Epidermal melanocyte (primary cell): ENCODE measurements at regions not wholly inside any gene's neighbourhood (a gene's known extent, or its start where the extent isn't known, plus 50 kb on each side); places are given as distances from the start of the nearest gene placed in this dataset.
"Not testable (repeated sequence)": the region's sequence is repeated elsewhere in the genome, so short reads cannot be mapped to it uniquely, and the experiment has no call there.

Experiments
- DNase-seq: peaks from one replicate; pipeline ENCODE4 v3.0.0; 2011; ENCODE audit warnings: low spot score; ENCODE audit not compliant: insufficient read length

DNA sequence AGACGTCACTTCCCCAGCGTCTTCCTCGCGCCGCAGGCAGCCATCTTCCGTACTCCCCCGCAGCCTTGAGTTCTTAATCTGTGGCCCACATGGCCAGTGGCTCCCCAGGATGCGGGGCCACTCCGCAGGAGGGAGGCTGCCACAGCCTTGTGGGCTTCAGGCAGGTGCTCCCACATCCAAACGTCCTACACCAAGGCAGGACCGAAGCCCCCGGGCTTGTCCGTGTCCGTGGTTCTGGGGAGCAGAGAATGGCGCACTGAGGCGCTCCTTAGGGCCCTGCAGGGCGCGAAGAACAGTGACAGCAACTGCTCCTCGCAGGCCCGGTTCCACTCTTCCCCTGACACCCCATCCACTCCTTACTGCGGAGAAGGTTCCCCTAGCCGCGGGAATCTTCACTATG is 755.8 kb downstream of the PRIM2 start:
- no peak for DNase-seq

- DNase-seq = not testable (repeated sequence)
These were observed 772.6 kb downstream of the PRIM2 start for GRCh38 chr6:58090067-58090466.

DNA sequence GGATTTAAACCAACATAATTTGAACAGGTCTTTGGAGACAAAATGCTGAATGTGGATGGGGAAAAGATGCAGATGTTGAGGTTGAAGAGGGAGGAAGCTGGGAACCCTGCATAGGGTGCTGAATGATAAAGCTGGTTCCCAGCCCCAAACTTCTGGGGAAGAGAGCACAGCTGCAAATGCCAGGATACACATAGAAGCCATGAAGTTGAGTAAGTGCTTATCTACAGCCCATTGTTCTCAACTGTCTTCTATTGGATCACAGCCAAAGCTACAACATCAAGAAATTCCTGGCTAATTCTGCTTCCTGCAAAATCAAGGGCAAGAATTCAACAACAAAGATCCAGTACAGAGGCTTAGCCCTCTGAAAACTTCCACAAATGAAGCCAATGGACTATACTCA is 779.8 kb downstream of the PRIM2 start:
- DNase-seq = not testable (repeated sequence)

DNA sequence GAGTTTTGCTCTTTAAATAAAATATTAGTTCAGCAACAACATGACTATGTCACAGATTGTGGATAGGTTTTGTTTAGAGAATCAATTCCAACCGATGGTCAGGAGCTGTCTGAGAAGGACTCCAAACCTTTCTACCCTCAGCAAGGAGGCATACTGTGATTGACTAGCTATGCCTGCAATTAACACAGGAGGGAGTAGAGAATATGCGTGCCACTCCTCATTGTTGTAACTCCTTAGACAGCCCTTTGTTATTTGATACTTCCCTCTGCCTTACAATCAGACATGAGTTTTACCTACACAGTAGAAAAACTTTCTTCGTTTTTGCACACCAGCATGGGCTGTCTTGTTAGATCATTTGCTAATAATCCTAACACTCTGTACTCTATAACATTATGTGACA is 796.5 kb downstream of the PRIM2 start:
- DNase-seq = no peak

- not testable (repeated sequence) for DNase-seq
These were observed 799.7 kb downstream of the PRIM2 start for GRCh38 chr6:58117162-58117561.

DNA sequence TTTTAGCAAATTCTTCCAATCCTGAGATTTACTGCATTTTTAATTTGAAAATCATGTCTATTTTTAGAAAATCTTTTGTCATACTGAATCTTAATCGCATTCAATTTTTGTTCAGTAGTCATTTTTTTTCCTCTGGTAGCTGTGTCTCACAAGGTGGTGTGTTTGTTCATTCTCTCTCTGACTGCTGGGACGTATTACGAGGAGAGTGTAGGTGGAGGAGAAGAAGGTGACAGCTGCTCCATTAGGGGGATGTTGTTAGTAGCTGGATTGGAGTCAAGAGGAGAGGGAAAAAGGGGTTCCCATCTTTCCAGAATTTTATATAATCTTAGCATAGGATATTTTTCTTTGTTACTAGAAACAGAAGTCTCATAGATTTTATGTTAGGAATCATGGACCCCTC is 804.2 kb downstream of the PRIM2 start:
- not testable (repeated sequence) for DNase-seq

- DNase-seq = not testable (repeated sequence)
These were observed 806.3 kb downstream of the PRIM2 start for GRCh38 chr6:58123770-58124169.

DNA sequence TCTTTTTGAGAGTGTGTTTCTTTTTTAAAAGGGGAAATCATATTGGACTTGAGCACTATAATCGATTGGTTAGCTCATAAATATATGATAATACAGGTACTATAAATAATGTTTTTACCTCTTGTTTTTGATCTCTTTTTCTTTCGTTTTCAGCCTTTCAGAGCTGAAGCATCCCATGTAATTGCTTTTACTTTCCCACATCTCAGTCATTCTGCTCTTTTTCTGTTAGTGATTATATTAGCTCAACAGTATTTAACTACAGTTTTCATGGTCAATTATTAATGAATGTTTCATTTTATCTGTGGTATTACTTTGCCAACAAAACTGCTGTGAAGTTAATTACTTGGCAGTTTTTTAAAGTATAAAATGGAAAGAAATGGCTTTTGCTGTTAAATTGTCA is 811.1 kb downstream of the PRIM2 start:
- not testable (repeated sequence) for DNase-seq

DNA sequence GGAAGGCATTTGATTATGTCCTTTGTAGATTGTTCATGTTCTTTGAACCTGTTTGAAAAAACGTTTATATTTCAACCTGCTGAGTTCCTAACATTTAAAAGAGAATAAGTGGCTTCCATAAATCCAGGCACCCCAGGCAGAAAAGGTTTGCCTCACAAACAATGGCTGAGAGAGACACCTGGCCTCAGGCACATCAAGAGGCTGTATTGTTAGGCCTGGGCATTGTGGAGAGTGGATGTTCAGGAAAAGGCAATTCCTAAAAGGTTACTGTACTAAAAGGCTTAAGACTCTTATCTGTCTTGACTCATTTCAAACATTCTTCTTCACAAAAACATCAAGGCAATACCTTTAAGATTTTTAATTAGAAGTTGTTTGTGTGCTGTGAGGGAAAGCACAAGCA is 811.7 kb downstream of the PRIM2 start:
- DNase-seq = not testable (repeated sequence)

GRCh38 chr6:58139746-58140145 is 822.3 kb downstream of the PRIM2 start:
- DNase-seq = not testable (repeated sequence)

DNA sequence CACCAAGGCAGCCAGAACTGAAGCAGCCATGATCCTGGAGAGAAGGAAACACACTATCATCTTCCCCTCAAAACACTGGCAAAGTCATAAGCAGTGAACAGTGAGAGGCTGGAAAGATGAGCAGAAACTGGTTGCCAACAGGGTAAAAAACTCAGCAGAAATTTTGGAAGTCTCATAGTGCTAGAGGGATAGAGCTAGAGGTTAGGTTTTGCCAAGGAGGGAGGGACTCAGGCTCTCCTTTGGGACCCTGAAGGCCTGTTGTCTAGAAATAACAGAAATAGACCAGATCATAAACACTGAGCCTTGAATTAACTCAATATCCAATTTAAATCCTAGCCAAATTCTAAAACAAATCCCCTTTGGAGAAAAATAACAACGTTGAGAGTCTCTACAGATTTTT is 853.6 kb downstream of the PRIM2 start:
- not testable (repeated sequence) for DNase-seq

GRCh38 chr6:58181557-58182065 is 864.2 kb downstream of the PRIM2 start:
- DNase-seq = not testable (repeated sequence)

DNA sequence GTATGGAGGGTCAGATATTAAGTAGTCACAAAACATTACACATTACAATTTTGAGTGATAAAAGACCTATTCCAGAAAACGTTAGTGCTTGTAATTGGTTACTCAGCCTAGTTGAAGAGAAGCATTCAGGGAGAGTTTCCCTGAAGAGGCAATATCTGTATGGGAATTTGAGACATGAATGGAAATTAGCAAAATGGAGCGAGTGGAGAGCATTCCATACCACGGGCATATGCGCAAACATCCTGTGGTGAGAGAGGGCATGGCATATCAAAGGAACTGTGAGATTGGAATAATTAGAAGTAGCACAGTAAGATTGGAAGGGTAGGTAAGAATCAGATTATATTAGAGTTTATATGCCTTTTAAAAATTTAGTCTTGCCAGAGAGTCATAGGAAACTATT is 867.9 kb downstream of the PRIM2 start:
- DNase-seq = not testable (repeated sequence)

DNA sequence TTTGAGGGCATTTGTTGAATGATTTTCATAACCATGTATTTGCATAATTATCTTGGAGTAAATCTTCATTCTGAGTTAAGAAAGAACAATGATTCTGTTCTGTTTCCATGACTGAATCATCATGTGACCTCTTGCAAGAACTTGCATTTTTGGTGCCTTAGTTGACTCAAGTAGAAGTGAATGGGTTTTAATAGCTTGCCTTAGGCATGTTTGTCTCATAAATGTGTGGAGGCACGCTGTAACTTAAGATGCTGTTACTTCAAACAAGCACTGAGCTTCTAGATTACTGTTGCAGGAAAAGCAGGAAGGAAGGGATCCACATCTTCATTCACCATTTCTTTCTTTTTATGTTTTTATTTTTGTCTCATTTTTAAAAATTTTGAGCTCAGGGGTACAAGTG is 875.8 kb downstream of the PRIM2 start:
- DNase-seq = peak; percentile 16

DNA sequence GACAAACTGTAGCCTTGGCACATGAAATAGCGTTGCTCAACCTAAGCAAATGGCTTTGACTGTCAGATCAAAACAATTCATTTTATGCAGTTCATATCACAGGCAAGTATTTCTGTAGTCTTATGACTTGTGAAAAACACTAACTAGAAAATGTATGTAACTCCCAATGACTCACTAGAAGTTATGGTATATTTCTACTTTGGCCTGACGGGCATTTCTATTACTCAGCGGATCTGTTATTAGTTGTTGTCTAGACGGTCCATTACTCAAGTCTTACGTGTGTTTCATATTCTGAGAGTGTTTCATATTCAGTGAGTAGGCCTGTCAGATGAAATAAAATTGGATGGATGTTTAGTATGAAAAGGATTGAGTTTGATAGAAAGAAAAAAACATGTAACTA is 880.9 kb downstream of the PRIM2 start:
- DNase-seq = no peak

DNA sequence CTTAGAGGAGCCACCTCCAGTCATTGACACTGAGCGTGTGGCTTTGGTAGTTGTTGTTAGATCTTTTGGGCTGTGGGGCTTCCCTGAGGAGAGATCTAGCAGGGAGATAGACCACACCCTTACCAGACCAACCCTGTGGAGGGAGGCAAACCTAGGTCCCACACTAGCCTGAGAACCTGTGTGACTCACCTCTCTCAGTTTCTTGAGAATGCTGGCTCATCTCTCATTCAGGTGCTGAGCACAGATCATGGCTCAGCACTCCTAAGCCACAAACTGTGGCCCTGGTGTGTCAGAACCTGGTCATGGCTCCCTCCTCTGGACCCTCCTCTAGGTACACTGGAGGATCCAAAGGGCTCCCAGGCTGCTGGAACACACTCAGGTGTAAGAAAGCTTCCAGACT is 919.7 kb downstream of the PRIM2 start:
- DNase-seq = not testable (repeated sequence)

- DNase-seq = not testable (repeated sequence)
These were observed 921.0 kb downstream of the PRIM2 start for GRCh38 chr6:58238421-58238820.

DNA sequence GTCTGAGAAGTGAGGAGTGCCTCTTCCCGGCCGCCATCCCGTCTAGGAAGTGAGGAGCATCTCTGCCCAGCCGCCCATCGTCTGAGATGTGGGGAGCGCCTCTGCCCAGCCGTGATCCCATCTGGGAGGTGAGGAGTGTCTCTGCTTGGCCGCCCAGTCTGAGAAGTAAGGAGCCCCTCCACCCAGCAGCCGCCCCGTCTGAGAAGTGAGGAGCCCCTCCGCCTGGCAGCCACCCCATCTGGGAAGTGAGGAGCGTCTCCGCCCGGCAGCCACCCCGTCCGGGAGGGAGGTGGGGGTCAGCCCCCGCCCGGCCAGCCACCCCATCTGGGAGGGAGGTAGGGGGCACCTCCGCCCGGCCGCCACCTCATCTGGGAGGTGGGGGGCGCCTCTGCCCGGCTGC is 940.2 kb downstream of the PRIM2 start:
- DNase-seq = not testable (repeated sequence)

DNA sequence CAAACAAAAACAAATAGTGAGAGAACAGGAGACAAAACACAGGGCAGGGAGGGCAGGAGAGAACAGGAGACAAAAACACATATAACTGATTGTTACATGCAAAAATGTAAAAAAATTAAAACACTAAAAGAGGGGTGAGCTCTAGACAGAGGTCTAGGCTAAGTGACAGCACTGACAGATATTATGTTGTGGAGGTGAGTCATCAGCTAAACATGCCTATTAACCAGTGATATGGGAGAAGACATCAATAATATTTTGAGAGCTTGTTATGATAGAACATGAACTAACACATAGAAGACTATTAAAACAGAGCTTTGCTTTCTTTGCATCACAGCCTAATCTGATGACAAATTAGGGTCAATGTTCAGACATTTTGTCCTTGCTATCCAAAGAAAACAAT is 972.7 kb downstream of the PRIM2 start:
- no peak for DNase-seq

- not testable (repeated sequence) for DNase-seq
These were observed 973.9 kb downstream of the PRIM2 start for GRCh38 chr6:58291319-58291718.

GRCh38 chr6:58307901-58308300 is 990.5 kb downstream of the PRIM2 start:
- DNase-seq = not testable (repeated sequence)

DNA sequence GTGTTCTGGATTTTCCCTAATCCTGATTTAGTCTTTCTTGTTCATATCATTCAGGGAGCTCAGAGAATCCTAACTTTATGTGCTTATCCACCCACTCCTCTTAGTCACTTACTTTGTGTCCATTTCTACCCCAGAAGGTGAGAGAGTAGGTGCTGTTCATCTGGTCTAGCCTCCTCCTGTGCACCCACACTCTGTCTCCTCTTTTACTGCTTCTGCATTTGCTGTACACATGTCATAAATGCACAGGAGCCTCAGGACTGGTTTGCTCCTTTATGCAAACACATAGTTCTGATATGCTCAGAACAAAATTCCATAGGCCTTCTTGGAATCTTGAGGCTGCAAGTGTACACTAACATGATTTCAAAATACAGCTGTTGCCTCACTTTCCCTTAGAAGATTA is 1014.7 kb downstream of the PRIM2 start:
- DNase-seq = not testable (repeated sequence)

DNA sequence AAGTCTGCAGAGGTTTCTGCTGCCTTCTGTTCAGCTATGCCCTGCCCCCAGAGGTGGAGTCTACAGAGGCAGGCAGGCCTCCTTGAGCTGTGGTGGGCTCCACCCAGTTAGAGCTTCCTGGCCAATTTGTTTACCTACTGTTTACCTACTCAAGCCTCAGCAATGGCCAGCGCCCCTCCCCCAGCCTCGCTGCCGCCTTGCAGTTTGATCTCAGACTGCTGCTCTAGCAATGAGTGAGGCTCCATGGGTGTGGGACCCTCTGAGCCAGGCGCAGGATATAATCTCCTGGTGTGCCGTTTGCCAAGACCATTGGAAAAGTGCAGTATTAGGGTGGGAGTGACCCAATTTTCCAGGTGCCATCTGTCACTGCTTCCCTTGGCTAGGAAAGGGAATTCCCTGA is 1024.9 kb downstream of the PRIM2 start:
- not testable (repeated sequence) for DNase-seq

DNA sequence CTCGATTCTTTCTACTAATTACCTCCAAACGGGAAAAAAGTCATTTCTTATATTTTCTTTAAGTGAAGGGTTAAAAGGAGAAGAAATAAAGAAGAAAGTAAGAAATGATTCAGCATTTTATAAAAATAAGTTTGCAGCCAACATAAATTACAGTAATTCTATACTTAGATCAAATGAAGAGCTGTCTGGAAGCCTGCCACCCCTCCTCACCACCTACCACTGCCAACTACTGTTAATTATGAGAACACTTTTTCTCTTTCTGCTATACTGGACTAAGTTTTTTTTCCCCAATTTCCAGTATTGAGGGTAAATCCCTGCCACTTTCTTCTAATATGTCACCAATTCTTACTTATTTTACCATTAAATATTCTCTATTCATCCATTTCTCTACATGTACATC is 1030.1 kb downstream of the PRIM2 start:
- DNase-seq = not testable (repeated sequence)
